HG02938 (cell line): ENCODE measurements at regions not wholly inside any gene's neighbourhood (a gene's known extent, or its start where the extent isn't known, plus 50 kb on each side); places are given as distances from the start of the nearest gene placed in this dataset.
A peak's percentile ranks its signal among the peaks of the same experiment; 100 is the strongest.
"Not testable (repeated sequence)": the region's sequence is repeated elsewhere in the genome, so short reads cannot be mapped to it uniquely, and the experiment has no call there.

Experiments used
- ATAC-seq: cut with Tn5 transposase; IDR thresholded peaks from one replicate; pipeline ENCODE4 v1.9.1; 2021; ENCODE audit warnings: mild to moderate bottlenecking, moderate library complexity; ENCODE audit not compliant: unreplicated experiment

DNA sequence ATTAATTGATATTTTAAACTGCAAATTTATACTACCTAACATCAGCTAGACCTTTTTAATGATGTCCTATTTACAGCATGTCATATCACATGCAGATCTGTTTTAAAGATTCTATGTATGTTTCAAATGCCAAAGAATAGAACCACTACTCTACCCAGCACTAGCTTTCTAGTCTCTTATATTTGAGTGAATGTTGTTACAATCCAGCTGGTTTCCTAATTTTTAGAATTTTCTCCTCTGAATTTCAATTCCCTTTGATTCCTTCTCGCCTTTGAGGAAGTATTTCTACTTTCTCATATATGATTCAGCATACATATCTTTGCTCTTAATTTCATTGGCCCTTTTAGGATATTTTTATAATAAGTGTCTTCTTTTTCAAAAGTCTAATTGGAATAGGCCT lies 841.9 kb downstream of the TMTC2 start:
- no peak for ATAC-seq

DNA sequence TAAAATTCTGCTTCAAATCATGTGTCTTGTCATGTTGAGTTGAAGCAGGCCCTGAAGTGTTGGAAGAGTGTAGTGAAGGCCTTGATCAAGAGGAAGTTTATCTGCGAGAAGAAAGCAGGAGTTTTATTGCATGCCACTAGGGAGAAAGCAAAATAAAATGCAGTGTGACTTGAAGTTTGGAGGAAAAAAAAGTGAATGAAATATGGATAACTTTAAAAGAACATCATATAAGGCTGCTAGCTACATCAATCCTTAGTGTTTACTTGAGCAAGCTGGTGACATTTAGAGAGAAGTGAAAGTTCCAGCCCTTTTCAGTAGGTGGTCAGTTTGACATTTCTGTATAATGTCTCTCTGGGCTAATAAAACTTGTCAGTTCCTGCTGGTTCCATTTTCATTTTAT lies 841.1 kb downstream of the TMTC2 start:
- ATAC-seq, result no peak

DNA sequence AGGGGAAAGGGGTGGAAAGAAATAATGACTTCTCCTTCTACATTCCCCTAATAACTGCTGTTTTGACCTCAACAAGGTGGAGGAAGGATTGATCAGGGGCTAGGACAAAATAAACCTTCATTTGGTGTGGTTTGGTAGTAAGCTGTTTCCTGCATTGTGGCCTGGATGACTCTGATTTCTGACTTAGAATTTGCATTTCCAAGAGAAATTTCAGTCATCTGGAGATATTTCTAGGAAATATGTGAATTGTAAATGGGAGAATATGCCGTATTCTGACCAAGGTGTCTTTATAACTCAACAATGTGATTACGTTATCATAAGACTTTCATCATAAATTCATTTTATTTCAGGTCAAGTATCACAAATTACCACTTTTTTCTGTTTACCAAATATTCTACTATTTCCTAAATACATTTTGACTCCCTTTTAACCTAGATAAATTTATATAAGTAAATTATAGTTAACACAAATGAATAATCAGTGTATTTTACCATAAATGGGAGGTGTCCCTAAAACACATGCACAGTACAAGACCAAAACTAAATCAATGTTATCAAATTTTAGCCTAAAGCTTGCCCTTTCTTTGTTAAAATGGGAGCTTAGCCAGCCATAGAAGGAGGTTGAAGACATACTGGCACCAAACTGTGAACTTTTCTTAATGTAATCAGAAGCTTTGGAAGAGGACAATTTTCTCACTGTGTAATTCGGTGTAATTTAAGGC lies 828.8 kb downstream of the TMTC2 start:
- ATAC-seq, result no peak

DNA sequence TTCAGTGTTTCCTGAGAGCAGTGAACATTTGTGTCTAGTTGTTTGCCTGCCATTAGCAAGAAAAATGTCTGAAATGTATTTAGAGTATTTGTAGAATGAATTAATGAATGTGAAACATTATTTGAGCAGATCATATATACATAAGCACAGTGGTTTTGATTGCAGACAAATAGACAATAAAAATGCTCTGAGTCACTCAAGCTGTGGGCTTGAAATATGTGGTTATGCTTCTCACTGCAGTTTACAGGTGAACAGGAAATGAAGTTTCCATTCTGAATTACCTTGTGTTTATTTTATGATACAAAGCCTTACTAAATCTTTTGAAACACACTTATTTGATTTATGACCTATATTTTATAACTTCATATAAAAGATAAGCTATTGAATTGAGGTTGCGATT lies 827.7 kb downstream of the TMTC2 start:
- ATAC-seq, result no peak

DNA sequence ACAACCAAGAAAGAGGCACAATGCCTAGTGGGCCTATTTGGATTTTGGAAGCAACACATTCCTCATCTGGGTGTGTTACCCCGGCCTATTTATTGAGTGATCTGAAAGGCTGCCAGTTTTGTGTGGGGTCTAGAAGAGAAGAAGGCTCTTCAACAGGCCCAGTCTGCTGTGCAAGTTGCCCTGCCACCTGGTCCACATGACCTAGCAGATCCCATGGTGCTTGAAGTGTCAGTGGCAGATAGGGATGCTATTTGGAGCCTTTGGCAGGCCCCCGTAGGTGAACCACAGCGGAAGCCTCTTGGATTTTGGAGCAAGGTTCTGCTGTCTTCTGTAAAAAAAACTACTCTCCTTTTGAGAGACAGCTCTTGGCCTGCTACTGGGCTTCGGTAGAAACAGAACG lies 820.1 kb downstream of the TMTC2 start:
- no peak for ATAC-seq

DNA sequence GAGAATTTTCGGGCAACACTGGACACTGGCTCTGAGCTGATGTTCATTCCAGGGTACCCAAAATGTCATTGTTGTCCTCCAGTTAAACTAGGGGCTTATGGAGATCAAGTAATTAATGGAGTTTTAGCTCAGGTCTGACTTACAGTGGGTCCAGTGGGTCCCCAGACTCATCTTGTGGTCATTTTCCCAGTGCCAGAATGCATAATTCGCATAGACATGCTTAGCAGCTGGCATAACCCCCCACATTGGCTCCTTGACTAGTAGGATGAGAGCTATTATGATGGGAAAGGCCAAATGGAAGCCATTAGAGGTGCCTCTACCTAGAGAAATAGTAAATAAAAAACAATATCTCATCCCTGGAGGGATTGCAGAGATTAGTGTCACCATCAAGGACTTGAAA lies 818.9 kb downstream of the TMTC2 start:
- ATAC-seq, result no peak

DNA sequence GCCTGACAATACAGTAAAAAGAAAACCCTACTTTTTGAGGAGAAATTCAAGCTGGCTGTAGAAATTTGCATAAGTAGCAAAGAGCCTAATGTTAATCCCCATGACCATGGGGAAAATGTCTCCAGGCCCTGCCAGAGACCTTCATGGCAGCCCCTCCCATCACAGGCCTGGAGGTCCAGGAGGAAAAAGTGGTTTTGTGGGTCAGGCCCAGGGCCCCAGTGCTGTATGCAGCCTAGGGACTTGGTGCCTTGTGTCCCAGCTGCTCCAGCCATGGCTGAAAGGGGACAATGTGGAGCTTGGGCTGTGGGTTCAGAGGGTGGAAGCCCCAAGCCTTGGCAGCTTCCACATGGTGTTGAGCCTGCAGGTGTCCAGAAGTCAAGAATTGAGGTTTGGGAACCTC lies 813.2 kb downstream of the TMTC2 start:
- not testable (repeated sequence) for ATAC-seq

DNA sequence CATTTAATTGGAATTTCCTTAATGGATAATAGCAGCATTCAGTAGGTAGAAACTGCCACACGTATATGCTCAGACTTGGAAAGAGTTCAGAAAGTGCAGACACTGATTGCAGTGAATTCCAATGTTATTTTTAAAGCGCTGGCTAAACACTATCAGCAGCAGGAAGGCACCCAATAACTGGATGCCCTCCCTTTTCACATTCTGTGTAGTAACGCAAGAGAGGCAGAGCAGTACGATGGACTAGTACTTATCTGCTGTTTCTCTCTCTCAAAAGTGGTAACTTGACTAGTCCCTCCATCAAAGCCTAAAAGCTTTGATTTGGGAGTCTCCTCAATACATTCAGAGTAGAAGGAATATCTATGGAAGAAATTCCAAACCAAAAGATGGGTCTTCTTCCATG lies 791.0 kb downstream of the TMTC2 start:
- no peak for ATAC-seq

DNA sequence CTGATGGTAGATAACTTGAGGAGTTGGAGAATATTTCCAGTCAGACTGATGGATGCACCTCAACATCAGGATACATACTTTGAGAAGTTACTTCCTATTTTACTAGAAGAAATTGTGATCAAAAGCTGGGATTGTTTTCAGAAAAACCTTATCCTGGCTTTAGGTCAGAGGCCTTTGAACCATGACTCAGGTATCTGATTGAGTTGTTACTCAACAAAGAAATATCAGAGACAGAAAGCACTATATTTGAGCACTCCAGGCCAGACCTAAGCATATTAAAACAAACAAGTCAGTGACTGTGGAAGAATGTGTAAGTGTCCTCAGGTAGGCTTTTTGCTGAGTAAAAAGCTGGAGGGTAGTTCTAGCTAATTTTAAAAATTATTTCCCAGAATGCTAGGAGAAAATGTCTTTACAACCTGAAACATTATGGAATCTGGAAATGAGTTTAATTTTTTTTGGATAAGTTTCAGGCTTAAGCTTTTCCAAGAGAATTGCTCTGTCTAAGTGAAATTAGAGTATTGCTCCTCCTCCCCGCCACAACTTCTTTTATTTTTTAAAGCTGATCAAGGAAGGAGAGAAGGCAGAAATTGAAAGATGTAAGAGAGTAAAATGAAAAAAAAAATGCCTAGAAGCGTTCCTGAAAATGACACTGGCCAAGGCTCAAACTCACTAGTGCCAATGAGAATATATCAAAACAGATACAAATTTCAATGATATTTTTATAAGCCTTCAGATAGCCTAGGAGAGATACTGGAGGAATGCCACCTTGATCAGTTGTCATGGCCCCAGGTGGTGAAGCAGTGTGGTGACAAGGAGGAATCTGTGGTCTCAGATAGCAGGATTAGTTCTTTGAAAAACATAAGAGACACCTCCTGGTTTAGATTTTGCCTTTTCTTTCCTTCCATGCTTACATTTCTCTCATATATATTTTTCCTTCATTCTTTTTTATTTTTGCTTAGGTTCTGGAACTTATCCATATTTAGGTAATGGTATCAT lies 790.3 kb downstream of the TMTC2 start:
- ATAC-seq, result no peak

DNA sequence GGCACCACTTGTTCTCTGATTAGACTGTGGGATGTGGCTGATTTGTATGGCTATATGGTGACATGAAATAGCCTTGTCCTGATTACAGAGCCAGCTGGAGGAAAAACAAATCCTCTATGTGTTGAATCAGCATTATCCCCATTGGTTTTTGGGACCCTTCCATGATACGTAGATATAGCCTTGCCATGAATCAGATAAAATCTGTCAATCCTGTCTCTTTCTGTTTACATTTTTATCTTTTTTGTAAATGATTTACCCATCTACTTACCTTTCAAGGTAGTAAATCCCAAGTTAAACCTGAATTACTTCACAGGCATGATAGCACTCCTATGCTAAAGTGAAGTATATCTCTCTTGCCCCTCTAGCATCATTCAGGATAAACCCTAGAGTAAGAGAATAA lies 789.3 kb downstream of the TMTC2 start:
- no peak for ATAC-seq

DNA sequence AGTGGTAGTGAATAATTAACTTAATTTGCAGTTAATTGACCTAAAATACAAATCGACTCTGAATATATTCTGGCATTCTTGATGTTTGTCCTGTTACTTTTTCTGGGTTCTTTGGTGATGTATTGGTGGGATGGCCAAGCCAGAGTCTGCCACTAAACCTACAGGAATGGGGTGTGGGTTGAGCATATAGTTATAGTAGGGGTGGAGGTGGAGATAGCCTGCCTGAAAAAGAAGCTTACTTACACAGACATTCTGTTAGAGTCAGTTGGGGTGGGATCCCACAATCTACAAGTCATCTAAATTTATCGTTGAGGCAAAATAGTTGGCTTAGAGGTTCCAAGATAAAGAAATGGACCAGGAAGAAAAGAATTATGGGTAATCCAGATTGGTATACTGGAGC lies 787.7 kb downstream of the TMTC2 start:
- no peak for ATAC-seq

DNA sequence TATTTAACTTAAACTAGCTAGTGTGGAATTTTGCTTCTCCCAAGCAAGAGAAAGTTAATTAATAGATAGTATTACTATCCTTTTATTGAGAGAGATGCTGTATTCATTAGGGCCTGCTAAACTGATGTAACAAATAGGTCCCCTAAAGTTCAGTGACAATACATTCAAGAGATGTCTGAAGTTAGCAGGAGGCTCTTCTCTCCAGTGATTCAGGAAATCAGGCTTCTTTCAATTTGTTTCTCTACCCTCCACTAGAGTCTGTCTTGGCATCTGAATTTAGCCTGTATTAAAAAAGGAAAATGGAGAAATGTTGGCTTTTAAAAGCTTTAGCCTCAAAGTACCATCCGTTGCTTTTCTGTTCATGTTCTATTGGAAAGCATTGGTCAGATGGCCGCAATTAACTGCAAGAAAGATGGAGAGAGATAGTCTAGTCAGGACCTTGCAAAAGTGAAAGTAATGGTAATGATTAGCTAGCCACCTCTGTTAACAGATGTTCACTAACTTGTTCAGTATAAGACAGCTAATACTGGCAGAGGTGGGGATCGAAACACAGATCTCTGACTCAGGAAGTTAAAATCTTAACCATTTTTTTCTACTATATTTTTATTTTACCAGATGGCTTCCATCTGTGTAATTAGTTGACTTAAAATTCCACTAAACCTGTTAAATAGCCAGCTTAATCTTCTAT lies 786.8 kb downstream of the TMTC2 start:
- peak; percentile 99 for ATAC-seq

DNA sequence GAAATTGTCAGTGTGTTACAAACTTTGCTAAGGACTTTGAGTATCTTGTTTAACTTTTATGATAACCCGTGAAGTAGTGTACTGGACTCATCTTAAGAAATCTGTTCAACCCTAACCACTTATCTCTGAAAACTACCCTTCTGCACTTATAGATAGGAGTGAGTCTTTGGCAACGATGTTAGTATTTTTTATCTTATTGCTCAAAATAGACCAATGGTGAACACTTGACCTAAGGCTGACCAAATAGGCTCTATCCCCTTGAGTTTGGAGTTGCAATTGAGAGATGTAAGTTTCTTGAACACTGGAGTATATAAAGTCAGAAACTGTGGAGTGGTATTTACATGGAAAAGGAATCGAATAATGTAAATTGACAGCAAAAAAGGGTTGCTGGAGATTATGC lies 786.1 kb downstream of the TMTC2 start:
- ATAC-seq, result no peak

DNA sequence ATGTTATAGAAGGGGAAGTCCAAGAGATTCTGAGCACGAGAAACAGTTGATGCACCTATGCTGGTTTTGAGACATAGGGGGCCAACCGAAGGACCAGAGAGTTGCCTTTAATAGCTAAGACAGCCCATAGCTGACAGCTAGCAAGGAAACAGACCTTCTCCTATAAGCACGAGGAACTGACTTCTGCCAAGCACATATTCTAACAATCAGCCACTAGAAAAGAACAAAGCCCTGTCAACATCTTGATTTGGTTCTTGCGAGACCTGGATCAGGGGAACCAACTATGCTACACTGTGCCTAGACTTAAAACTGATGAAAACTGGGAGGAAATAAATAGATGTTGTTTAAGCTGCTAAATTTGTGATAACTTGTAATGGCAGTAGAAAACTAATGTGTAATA lies 785.6 kb downstream of the TMTC2 start:
- no peak for ATAC-seq

DNA sequence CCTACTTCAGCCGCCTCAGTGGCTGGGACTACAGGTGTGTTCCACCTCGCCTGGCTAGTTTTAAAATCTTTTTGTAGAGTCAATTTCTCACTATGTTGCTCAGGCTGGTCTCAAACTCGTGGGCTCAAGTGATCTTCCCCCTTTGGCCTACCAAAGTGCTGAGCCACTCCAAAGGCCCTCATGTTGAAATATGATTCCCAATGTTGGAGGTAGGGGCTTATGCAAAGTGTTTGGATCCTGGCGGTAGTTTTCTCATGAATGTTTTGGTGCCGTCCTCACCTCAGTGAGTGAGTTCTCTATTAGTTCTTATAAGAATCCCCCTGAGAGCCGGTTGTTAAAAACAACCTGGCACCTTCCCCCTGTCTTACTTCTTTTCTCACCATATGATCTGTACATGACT lies 784.6 kb downstream of the TMTC2 start:
- no peak for ATAC-seq

DNA sequence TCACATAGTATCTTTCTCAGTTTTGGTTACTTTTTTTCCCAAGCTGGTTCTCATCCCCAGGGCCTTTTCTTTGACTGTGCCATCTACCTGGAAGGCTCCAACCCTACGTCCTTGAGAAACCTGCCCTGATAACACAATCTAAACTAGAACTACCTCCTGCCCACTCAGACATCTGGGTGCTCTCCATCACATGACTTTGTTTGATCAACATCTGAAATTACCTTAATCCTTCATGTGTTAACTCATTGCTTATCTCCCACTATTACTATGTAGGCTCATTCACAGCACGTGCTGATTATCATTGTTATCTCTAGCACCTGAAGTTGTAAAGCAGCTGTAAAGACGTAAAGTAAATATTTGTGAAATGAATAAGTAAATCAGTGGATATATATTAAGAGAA lies 784.0 kb downstream of the TMTC2 start:
- no peak for ATAC-seq

DNA sequence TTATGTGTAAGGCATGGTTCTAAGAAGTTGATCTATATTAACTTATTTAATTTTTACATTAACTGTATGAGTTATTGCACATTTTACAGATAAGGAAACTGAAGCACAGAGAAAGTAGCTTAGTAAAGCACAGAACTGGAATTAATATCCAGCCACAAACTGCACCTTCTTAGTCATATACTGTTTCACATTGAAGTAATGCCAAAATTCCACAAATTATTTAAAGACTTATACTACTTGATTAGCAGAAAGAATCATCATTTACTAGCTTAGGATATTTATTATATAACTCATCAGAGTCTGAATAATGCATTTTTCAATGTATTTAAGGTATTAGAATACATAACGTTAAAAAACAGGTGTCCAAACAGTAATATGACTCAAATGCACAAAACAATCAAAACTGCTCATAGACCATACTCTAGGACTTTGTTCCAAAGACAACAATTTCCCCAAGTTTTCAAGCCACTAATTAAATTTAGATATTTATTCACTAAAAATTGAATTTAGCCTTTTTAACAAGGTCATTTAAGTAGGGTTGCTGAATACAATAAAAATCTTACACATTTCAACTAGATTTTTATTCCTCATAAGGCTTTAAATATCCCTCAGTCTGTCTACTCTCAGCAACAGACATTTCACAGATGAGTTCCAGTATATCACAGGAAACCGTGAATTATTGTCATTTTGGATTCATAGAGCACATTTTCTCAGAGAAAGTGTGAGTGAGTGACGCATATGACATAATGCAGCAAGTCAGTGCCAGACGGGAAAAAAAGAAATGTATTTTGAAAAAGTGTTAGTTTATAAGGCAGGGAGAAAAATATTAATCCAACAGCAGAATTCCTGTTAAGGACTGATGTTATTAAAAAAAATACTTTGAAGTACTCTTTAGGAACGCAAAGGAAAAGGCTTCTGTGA lies 782.5 kb downstream of the TMTC2 start:
- no peak for ATAC-seq

DNA sequence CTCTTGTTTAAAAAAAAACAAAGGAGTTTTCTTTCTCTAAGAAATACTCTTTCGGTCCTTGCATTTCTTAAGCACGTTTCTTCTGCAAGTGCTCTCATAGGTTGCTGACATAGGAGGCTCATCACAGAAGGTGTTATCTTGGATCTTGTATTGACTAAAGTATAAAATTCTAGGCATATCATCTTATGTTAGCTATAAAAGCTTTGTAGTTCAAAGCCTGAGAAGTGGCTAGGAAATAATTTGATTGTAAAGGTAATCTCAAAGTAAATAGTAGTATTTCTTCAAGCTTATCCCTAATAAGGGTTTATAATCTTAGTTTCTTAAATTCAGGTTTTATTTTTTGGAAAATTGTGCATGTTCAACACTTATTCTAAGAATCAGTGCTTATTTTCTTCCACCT lies 778.9 kb downstream of the TMTC2 start:
- no peak for ATAC-seq

DNA sequence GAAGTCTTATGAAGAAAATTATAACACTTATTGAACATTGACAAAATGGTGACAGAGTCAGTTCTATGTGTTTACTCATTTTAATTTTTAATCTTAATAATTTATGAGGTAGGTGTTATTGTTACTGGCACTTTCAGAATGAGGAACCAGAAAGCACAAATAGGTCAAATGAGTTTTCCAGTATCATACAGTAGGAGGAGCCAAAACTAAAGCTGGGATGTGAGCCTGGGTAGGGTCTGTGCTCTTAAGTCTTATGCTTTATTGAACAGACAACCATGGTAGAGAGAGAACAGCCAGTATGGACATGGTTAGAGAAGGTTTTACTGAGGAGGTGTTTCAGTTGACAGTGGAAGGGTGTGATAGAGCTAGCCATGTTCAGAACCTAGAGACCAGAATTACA lies 775.7 kb downstream of the TMTC2 start:
- ATAC-seq, result no peak

DNA sequence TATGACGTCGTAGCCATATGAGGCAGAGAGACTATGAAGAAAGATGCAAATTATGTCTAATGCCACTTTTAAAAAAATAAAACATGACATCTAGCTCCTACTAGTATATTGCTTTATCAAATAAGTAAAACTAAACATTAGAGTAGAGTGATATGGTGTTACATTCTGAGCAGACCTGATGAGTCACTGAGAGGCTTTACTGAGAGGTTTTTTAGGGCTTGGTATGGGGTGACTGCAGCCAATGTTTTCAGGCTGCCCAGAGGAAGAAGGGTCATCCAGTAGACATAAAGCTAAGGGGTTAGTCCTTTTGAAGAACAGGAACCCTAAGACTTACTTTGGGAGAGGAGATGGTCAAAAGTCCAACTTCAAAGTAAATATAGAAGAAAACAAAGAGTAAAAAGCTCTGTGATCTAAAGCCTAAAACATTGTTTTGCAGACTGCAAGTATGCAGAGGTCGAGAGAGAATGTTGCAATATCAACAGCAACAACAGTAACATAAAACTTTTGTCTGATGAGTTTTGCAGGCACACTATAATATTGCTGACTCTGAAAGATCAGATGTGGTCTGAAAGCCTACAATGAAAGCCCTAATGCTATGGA lies 774.7 kb downstream of the TMTC2 start:
- ATAC-seq, result no peak
